Heart left ventricle (tissue), 13 donors: ENCODE measurements at regions not wholly inside any gene's neighbourhood (a gene's known extent, or its start where the extent isn't known, plus 50 kb on each side); places are given as distances from the start of the nearest gene placed in this dataset.

Experiments
- POLR2A ChIP-seq, 2 donors: fragments of 450-650 bp; IDR thresholded peaks; one replicate each; pipeline ENCODE4 v1.6.1; 2017; ENCODE audit warnings: antibody characterized with exemption in 2 of 2, mild to moderate bottlenecking in 2 of 2, moderate library complexity in 2 of 2
- TF ChIP-seq, protein P1 (sequence below), 12 donors: fragments of 200-600 bp; sonication (generic) in 4 of 12; IDR thresholded peaks; one replicate each; pipeline versions ENCODE4 v1.5.0 to v1.8.0; 2018 to 2022; ENCODE audit warnings: antibody characterized with exemption in 12 of 12, mild to moderate bottlenecking in 5 of 12
- donor health status: ischemic (EF 13 %, LVEDD 7.1; RV severe dilation, severe dysfunction).
- donor health status: DM: no; HTN: yes; CAD: no.
- donor health status: DM: no; HTN: no; CAD: no.
- donor health status: ischemic (EF 25% LVEDD 6.9; RV normal size, moderate dysfunction).
- donor health status: ischemic (EF 25% LVEDD 5.7; RV mildly dilated, moderate dysfunction).
- donor health status: ischemic (EF 35%, LVEDD 5.7; RV mildly dilated, moderate dysfunction).
- donor health status: nonischemic (EF 11% LVEDD 7.7; RV severe dilation, severe dysfunction).
- donor health status: DM: yes; HTN: yes; CAD: no.
- donor health status: PGD.
- donor health status: ischemic (EF 29% LVEDD 5.4; RV normal size, mild dysfunction).
- donor health status: nonischemic (EF 23%, LVEDD 6.1; RV moderate dilation, normal function).

DNA sequence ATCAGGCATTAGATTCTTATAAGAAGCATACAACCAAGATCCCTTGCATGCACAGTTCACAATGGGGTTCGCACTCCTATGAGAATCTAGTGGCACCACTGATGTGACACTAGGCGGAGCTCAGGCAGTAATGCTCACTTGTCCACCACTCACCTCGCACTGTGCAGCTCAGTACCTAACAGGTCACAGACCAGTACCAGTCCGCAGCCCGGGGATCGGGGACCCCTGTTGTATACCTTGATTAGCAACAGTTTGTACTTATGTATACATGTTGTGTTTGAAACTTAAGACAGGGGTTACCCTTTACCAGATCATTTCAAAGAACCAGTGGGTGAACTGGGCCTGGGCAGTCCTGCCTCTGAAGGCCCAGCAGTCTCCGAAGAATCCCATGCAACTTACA, 103.7 kb downstream of the PMP22 start:
- TF ChIP-seq, protein P1, sequence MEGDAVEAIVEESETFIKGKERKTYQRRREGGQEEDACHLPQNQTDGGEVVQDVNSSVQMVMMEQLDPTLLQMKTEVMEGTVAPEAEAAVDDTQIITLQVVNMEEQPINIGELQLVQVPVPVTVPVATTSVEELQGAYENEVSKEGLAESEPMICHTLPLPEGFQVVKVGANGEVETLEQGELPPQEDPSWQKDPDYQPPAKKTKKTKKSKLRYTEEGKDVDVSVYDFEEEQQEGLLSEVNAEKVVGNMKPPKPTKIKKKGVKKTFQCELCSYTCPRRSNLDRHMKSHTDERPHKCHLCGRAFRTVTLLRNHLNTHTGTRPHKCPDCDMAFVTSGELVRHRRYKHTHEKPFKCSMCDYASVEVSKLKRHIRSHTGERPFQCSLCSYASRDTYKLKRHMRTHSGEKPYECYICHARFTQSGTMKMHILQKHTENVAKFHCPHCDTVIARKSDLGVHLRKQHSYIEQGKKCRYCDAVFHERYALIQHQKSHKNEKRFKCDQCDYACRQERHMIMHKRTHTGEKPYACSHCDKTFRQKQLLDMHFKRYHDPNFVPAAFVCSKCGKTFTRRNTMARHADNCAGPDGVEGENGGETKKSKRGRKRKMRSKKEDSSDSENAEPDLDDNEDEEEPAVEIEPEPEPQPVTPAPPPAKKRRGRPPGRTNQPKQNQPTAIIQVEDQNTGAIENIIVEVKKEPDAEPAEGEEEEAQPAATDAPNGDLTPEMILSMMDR (IDR thresholded peaks at IDR 0.05) = no peak
- no peak for TF ChIP-seq POLR2A (IDR thresholded peaks at IDR 0.05)
